Smooth muscle cell (in vitro differentiated cells): ENCODE measurements at regions not wholly inside any gene's neighbourhood (a gene's known extent, or its start where the extent isn't known, plus 50 kb on each side); places are given as distances from the start of the nearest gene placed in this dataset.

ENCODE experiments used
- DNase-seq: peaks from one replicate; lab custom pipeline; 2025; ENCODE audit not compliant: unreplicated experiment; lab: John Stamatoyannopoulos, UW
- H2AFZ ChIP-seq: fragments of 200-600 bp; sonication (generic); 2 replicates; pipeline ENCODE4 v1.6.0; 2016; ENCODE audit warnings: antibody characterized with exemption, low read depth, mild to moderate bottlenecking
- H3F3A ChIP-seq: fragments of 200-600 bp; sonication (generic); 2 replicates; pipeline ENCODE4 v1.6.0; 2017; ENCODE audit warnings: antibody characterized with exemption, low read depth
- H3K27ac ChIP-seq: fragments of 200-600 bp; sonication (generic); 2 replicates; pipeline ENCODE4 v1.5.1; 2016; ENCODE audit warnings: low read depth, mild to moderate bottlenecking
- H3K27me3 ChIP-seq: fragments of 200-600 bp; sonication (generic); 2 replicates; pipeline ENCODE4 v1.6.1; 2016; ENCODE audit warnings: low read depth, mild to moderate bottlenecking
- H3K36me3 ChIP-seq: fragments of 200-600 bp; sonication (generic); 2 replicates; pipeline ENCODE4 v1.5.1; 2016; ENCODE audit warnings: low read depth
- H3K4me1 ChIP-seq: fragments of 200-600 bp; sonication (generic); 2 replicates; pipeline ENCODE4 v1.5.1; 2016; ENCODE audit warnings: low read depth
- H3K4me2 ChIP-seq: fragments of 200-600 bp; sonication (generic); 2 replicates; pipeline ENCODE4 v1.6.0; 2016; ENCODE audit warnings: mild to moderate bottlenecking
- H3K4me3 ChIP-seq: fragments of 200-600 bp; sonication (generic); 2 replicates; pipeline ENCODE4 v1.5.1; 2016; ENCODE audit warnings: mild to moderate bottlenecking
- H3K79me2 ChIP-seq: fragments of 200-600 bp; sonication (generic); 2 replicates; pipeline ENCODE4 v1.6.0; 2016; ENCODE audit warnings: low read depth, mild to moderate bottlenecking
- H3K9ac ChIP-seq: fragments of 200-600 bp; sonication (generic); 2 replicates; pipeline ENCODE4 v1.6.0; 2016; ENCODE audit warnings: low read depth
- H3K9me3 ChIP-seq: fragments of 200-600 bp; sonication (generic); replicated peaks from 2 replicates; pipeline ENCODE4 v1.5.1; 2016; ENCODE audit warnings: low read depth
- H4K20me1 ChIP-seq: fragments of 200-600 bp; sonication (generic); 2 replicates; pipeline ENCODE4 v1.6.0; 2016; ENCODE audit warnings: low read depth
- CTCF ChIP-seq: fragments of 200-600 bp; sonication (generic); IDR thresholded peaks from 2 replicates; pipeline ENCODE4 v1.5.1; 2017; ENCODE audit warnings: borderline replicate concordance, mild to moderate bottlenecking, antibody characterized with exemption; ENCODE audit not compliant: insufficient read depth, poor library complexity, severe bottlenecking
- WGBS: methylation state at CpG from one replicate; pipeline ENCODE4 v1.1.7; 2016; ENCODE audit warnings: low lambda C conversion rate; 5-methylcytosine and 5-hydroxymethylcytosine counted together

GRCh38 chr18:40063488-40063887 lies 1891.5 kb upstream of the PIK3C3 start:
- H3F3A ChIP-seq, result no peaks in the 10 kb centered on the region
- no peaks in the 10 kb centered on the region for H3K4me1 ChIP-seq
- no peaks in the 10 kb centered on the region for H3K36me3 ChIP-seq
- H3K27ac ChIP-seq, result no peak overlapping the region
- no peak overlapping the region for H2AFZ ChIP-seq
- no peak for DNase-seq
- no peak overlapping the region for H3K9ac ChIP-seq
- no peak overlapping the region for H3K4me3 ChIP-seq
- H4K20me1 ChIP-seq, result no peaks in the 10 kb centered on the region
- H3K4me2 ChIP-seq, result no peak overlapping the region
- H3K9me3 ChIP-seq, result no peaks in the 10 kb centered on the region
- no peak for TF ChIP-seq CTCF
- no peaks in the 10 kb centered on the region for H3K79me2 ChIP-seq
- no peaks in the 10 kb centered on the region for H3K27me3 ChIP-seq

- Histone ChIP-seq H3K36me3 (no peaks in the 10 kb centered on the region), H3K27me3 (no peaks in the 10 kb centered on the region), H3K4me2 (no peak overlapping the region), H3K9me3 (no peaks in the 10 kb centered on the region), H2AFZ (no peak overlapping the region), H3K27ac (no peak overlapping the region), H3K4me1 (no peaks in the 10 kb centered on the region), H3K4me3 (no peak overlapping the region), H4K20me1 (no peaks in the 10 kb centered on the region), H3F3A (no peaks in the 10 kb centered on the region), H3K9ac (no peak overlapping the region), H3K79me2 (no peaks in the 10 kb centered on the region)
- TF ChIP-seq CTCF, result no peak
- DNase-seq, result no peak
- 78% methylated on average over 2 of the region's 2 CpGs for WGBS
Measured at GRCh38 chr18:40061086-40061485, 1893.9 kb upstream of the PIK3C3 start.

GRCh38 chr18:40060562-40060961 lies 1894.5 kb upstream of the PIK3C3 start:
- Histone ChIP-seq H3K36me3 (no peaks in the 10 kb centered on the region), H3K4me1 (no peaks in the 10 kb centered on the region), H3K27me3 (no peaks in the 10 kb centered on the region), H2AFZ (no peak overlapping the region), H3K27ac (no peak overlapping the region), H3K4me3 (no peak overlapping the region), H3K4me2 (no peak overlapping the region), H3K79me2 (no peaks in the 10 kb centered on the region), H4K20me1 (no peaks in the 10 kb centered on the region), H3K9ac (no peak overlapping the region), H3F3A (no peaks in the 10 kb centered on the region), H3K9me3 (no peaks in the 10 kb centered on the region)
- no peak for DNase-seq
- no peak for TF ChIP-seq CTCF
- WGBS, result 85% methylated on average over 1 of the region's 1 CpG

- Histone ChIP-seq H3K9ac (no peak overlapping the region), H3F3A (no peaks in the 10 kb centered on the region), H3K9me3 (no peaks in the 10 kb centered on the region), H3K27me3 (no peaks in the 10 kb centered on the region), H3K4me3 (no peak overlapping the region), H3K27ac (no peak overlapping the region), H3K4me2 (no peak overlapping the region), H3K4me1 (no peaks in the 10 kb centered on the region), H3K36me3 (no peaks in the 10 kb centered on the region), H4K20me1 (no peaks in the 10 kb centered on the region), H3K79me2 (no peaks in the 10 kb centered on the region), H2AFZ (no peak overlapping the region)
- WGBS, result 85% methylated on average over 3 of the region's 3 CpGs
- DNase-seq, result no peak
- TF ChIP-seq CTCF, result no peak
Measured at GRCh38 chr18:40058811-40059570, 1896.0 kb upstream of the PIK3C3 start.
